ENCODE measurements at regions not wholly inside any gene's neighbourhood (a gene's known extent, or its start where the extent isn't known, plus 50 kb on each side); places are given as distances from the start of the nearest gene placed in this dataset.

DNA sequence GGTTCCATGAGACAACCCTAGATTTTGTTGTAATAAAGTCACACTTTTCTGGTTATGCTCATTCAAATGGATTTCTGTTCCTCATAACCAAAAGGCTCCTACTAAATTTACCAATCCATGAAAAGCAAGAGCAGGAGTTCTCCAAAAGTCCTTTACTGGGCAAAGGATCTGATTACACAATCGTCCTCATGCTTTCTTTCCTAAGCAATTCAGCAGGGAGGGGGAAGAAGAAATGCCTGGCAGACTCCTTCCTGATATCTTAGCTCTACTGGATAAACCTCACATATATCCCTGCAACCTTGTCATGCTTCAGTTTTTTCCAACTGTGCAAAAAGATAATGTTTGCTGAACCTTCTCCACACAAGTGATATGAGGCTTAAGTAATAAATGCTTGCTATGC, 67.6 kb upstream of the GUCA2B start:
- TF ChIP-seq SMARCA5 (IDR thresholded peaks at IDR 0.05): no peak
- no peak for TF ChIP-seq KDM1A (IDR thresholded peaks at IDR 0.05; ENCODE audit: borderline replicate concordance)
- TF ChIP-seq STAT1 (conservative IDR thresholded peaks at IDR 0.05): no peak
- TF ChIP-seq YBX1 (IDR thresholded peaks at IDR 0.05): no peak
- TF ChIP-seq ATF3 (IDR thresholded peaks at IDR 0.05; ENCODE audit: borderline replicate concordance, extremely low read depth, low read depth, low read length): no peak
- no peak for TF ChIP-seq MEF2A (IDR thresholded peaks at IDR 0.05; ENCODE audit: insufficient read depth, low read depth, low read length)
- TF ChIP-seq POU2F2 (IDR thresholded peaks at IDR 0.05; ENCODE audit: borderline replicate concordance, low read depth, low read length): no peak
- TF ChIP-seq, protein P1, sequence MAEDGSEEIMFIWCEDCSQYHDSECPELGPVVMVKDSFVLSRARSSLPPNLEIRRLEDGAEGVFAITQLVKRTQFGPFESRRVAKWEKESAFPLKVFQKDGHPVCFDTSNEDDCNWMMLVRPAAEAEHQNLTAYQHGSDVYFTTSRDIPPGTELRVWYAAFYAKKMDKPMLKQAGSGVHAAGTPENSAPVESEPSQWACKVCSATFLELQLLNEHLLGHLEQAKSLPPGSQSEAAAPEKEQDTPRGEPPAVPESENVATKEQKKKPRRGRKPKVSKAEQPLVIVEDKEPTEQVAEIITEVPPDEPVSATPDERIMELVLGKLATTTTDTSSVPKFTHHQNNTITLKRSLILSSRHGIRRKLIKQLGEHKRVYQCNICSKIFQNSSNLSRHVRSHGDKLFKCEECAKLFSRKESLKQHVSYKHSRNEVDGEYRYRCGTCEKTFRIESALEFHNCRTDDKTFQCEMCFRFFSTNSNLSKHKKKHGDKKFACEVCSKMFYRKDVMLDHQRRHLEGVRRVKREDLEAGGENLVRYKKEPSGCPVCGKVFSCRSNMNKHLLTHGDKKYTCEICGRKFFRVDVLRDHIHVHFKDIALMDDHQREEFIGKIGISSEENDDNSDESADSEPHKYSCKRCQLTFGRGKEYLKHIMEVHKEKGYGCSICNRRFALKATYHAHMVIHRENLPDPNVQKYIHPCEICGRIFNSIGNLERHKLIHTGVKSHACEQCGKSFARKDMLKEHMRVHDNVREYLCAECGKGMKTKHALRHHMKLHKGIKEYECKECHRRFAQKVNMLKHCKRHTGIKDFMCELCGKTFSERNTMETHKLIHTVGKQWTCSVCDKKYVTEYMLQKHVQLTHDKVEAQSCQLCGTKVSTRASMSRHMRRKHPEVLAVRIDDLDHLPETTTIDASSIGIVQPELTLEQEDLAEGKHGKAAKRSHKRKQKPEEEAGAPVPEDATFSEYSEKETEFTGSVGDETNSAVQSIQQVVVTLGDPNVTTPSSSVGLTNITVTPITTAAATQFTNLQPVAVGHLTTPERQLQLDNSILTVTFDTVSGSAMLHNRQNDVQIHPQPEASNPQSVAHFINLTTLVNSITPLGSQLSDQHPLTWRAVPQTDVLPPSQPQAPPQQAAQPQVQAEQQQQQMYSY (CRISPR knock-in tag; IDR thresholded peaks at IDR 0.05): no peak
- 0% methylated on average over 1 of the region's 1 CpG for WGBS (ENCODE audit: insufficient coverage, insufficient replicate concordance, low lambda C conversion rate, missing lambda C conversion rate)
- in situ Hi-C loops (cut with MboI): no loop called here
- Histone ChIP-seq H3K27ac (ENCODE audit: control insufficient read depth, insufficient read depth) (no peak overlapping the region), H3K9ac (ENCODE audit: control insufficient read depth, insufficient read depth, low read length) (no peak overlapping the region), H3K4me2 (ENCODE audit: control insufficient read depth, insufficient read depth) (no peak overlapping the region), H3K4me1 (ENCODE audit: control insufficient read depth, insufficient read depth, low read length) (no peaks in the 10 kb centered on the region), H3K27me3 (replicated peaks in 1 of 2; ENCODE audit: control insufficient read depth in 2 of 2, insufficient read depth in 2 of 2, low read length in 1 of 2) (no peaks in the 10 kb centered on the region), H3K36me3 (ENCODE audit: control insufficient read depth in 2 of 2, insufficient read depth in 2 of 2, low read length in 1 of 2) (no peaks in the 10 kb centered on the region), H3K79me2 (ENCODE audit: control insufficient read depth, insufficient read depth, low read length) (no peaks in the 10 kb centered on the region), H4K20me1 (ENCODE audit: control insufficient read depth, insufficient read depth) (no peaks in the 10 kb centered on the region), H2AFZ (ENCODE audit: control insufficient read depth, low read depth, low read length) (no peak overlapping the region), H3K4me3 (no peak overlapping the region), H3K9me3 (replicated peaks; ENCODE audit: control insufficient read depth, insufficient read depth, low read length) (no peaks in the 10 kb centered on the region; the same call in 1 of the 3 replicates)
- intact Hi-C loops (cut with micrococcal nuclease; ENCODE audit: unreplicated experiment): no loop called here
- RAD21 ChIA-PET (ENCODE audit: unreplicated experiment): no interaction called here
- SMC1A ChIA-PET (ENCODE audit: uncharacterized antibody, unreplicated experiment): no interaction called here
- POLR2A ChIA-PET: no interaction called here
- FAIRE-seq (no peak), DNase-seq (ENCODE audit: low read depth, low spot score) (no peak), ATAC-seq (no peak)
- CTCF ChIA-PET: interaction anchor here (0.6 kb wide), 1 partner anchor 101 kb away, joined by 3 read pairs; no protein-coding TSS in a partner anchor
- BruUV-seq (replicated peaks): no TSS peak

Measured in GM12878 (cell line).